HUES48 (cell line): ENCODE measurements at regions not wholly inside any gene's neighbourhood (a gene's known extent, or its start where the extent isn't known, plus 50 kb on each side); places are given as distances from the start of the nearest gene placed in this dataset.

ENCODE experiments used
- H3K27ac ChIP-seq: one replicate; pipeline ENCODE4 v1.7.0; 2013; ENCODE audit warnings: low read depth, low read length, inconsistent platforms
- H3K27me3 ChIP-seq: 2 replicates; pipeline ENCODE4 v1.6.1; 2013; ENCODE audit warnings: mild to moderate bottlenecking, low read length; ENCODE audit not compliant: control insufficient read depth, insufficient read depth
- H3K36me3 ChIP-seq: 2 replicates; pipeline ENCODE4 v1.6.1; 2013; ENCODE audit warnings: low read length; ENCODE audit not compliant: control insufficient read depth, insufficient read depth
- H3K4me1 ChIP-seq: 2 replicates; pipeline ENCODE4 v1.6.1; 2013; ENCODE audit warnings: mild to moderate bottlenecking, low read length; ENCODE audit not compliant: control insufficient read depth, insufficient read depth
- H3K4me3 ChIP-seq: 2 replicates; pipeline ENCODE4 v1.5.1; 2013; ENCODE audit warnings: mild to moderate bottlenecking, low read depth, low read length
- H3K9ac ChIP-seq: 2 replicates; pipeline ENCODE4 v1.6.1; 2013; ENCODE audit warnings: mild to moderate bottlenecking, low read depth, low read length, moderate library complexity
- H3K9me3 ChIP-seq: 2 replicates; pipeline ENCODE4 v1.6.1; 2013; ENCODE audit warnings: low read length; ENCODE audit not compliant: control insufficient read depth, insufficient read depth

DNA sequence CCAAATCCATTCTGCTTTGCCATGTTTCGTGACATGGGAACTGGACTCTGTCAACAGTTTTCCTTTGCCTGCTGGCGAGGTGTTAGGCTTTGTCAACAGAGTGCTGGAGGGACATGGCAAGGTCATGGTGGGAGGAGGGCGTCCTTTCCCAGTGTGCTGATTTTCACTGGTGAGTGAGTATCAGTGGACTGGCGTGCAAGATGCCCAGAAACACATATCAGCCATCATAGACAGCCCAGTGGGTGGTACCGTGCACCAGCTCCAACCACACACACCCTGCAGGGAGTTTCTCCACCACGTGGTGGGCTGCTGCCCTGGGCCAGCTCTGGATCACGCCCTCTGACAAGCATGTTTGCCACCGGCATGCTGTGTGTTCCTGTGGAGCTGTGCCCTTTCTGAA is 50.0 kb upstream of the ABL1 start:
- Histone ChIP-seq H3K4me3 (no peak overlapping the region), H3K27me3 (no peaks in the 10 kb centered on the region), H3K36me3 (no peaks in the 10 kb centered on the region), H3K27ac (no peak overlapping the region), H3K9me3 (peaks cover 7% of the 10 kb centered on the region; the same call in 1 of the 2 replicates), H3K4me1 (peaks cover 4% of the 10 kb centered on the region; the same call in 1 of the 2 replicates), H3K9ac (no peak overlapping the region)
